ENCODE measurements at regions not wholly inside any gene's neighbourhood (a gene's known extent, or its start where the extent isn't known, plus 50 kb on each side); places are given as distances from the start of the nearest gene placed in this dataset.

DNA sequence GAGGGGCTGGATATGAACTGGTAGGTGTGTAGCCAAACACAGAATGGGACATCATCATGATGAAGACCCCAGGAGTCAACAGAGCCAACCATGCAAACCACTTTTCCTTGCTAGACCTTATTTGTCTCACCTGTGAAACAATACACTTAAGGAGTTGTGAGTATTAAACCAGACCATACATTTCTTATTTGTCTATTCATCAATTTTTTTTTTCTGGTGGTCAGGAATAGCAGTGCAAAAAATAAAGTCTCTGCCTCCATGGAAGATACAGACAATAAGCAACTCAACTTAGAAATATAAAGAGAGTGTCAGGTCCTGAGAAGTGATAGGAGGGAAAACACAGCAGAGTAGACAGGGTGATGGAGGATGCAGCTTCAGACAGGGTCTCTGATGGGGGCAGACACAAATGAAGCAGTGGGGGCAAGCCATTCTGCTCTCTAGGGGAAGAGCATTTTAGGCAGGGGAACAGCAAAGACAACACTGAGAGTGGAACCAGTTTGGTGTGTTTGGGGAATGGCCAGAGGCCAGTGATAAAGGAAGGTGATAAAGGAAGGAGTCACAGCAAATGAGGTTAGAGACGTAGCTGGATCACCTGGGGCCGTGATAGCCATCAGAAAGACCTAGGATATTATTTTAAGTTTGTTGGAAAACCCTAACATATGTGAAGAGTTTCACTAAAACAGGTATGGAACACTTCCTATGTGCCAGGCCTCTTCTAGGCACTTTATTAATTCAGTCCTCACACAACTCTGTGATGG, 256.2 kb downstream of the MAN2A1 start:
- no peak for DNase-seq

DNA sequence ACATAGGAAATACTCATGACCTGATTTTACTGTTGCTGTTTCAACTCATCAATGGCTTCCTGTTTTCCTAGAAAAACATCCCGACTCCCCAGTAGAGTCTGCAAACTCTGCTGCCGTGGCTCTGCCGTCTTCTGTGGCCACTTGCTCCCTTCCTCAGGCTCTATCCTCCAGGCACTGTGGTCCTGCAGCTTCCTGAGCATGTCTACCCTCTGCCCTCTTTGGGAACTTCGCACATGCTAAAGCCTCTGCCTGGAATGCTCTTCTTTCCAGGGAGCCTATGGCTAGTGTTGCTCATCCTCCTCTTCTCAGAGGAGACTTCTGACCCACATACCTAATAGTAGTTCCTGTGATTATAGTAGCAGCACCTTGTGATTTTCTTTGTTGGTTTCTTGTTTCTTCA, 256.9 kb downstream of the MAN2A1 start:
- DNase-seq: no peak

DNA sequence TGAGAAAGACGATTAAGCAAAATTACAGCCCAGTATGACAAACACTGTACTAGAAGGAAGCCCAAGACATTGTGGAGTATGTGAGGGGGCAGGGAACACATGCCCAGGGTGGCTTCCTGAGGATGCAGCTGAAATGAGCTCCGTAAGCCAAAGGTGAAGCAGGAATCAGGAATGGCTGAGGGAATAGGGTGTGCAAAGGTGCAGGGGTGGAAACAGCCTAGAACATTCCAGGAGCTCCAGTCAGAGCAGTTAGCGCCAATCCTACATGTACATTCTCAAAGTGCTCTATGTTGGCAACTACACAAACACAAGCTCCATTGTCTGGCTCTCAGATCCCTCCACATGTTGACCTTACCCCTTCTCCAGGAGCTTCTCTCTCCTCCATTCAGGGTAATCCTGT, 257.9 kb downstream of the MAN2A1 start:
- no peak for DNase-seq

DNA sequence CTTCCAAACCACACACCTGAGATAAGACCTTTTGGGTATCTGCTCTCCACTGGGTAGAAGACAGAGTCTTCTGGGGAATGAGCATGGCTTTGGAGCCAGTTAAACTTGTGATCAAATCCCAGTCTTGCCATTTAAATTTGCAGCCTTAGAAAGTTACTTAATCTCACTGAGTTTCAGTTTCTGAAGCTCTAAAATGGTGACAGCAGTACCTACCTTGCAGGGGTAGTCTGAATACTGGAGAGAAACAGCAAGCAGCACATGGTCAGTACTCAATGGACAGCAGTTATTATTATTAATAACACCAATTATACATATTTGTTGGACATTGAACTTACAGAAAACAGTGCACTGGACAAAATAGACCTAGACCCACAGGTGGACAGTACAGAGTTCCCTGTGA, 260.9 kb downstream of the MAN2A1 start:
- no peak for DNase-seq

DNA sequence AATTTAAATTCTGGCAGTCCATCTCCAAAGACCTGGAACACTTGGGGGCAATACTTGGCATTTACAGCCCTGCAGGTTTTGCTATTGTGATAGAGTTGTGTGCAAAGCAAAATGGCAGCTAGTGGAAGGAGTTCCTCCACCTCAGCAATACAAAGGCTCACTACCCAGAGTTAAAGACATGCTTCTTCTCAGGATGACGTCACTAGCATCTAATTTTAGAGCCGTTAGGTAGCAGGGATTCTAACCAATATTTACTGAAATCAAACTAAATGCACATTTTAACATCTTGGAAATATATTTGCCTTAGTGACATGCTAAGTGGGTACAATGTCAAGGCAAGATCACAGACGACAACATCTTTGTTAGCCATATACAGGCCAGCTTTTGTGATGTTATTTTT, 261.6 kb downstream of the MAN2A1 start:
- no peak for DNase-seq

DNA sequence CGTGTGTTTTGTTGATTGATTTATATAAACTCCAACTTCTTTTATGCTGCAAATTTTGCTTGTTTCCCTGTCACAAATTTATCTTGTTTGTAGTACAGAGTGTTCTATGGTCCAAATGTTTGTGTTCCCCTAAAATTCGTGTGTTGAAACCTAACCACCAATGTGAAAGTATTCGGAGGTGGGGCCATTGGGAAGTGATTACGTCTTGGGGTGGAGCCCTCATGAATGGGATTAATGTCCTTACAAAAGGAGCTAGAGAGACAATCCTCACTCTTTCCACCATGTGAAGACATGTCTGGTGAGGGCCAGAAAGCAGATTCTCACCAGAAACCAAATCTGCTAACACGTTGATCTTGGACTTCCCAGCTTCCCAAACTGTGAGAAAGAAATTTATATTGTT, 262.0 kb downstream of the MAN2A1 start:
- DNase-seq: no peak

DNA sequence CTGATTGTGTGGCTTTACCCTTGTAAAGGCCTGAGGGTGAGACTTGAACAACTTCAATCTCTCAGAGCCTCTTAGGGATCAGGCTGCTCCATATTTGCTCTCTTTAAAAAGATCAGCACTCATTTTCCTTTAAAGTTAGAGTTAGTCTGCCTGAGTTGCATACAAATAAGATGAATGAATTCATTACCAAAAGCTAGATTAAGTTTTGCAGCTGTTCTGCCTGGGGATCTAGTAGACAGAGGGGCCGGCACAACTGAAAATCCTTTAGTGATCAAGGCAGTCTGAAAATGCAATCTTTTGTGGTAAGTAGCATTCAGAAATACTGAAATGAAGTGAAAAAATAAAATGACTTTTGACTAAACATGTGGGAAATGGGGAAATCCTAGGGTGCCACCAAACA, 264.0 kb downstream of the MAN2A1 start:
- no peak for DNase-seq

DNA sequence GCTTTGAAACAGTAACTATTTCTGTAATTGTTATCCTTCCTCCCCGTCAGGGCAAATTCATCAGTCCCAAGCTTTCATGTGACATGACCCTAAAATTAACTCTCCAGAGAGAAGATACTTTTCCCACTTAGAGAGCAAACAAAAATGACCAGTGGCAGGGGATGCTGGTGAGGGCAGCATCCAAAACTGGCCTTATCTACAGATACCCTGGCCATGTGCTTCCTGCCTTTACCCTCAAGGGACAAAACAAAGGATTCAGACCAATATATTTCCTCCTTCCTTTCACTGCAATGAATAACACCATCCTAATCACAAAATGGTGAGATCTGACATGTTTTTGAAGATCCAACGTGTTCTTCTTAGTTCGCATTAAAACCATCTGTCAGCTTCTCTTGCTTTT, 267.2 kb downstream of the MAN2A1 start:
- DNase-seq: no peak

DNA sequence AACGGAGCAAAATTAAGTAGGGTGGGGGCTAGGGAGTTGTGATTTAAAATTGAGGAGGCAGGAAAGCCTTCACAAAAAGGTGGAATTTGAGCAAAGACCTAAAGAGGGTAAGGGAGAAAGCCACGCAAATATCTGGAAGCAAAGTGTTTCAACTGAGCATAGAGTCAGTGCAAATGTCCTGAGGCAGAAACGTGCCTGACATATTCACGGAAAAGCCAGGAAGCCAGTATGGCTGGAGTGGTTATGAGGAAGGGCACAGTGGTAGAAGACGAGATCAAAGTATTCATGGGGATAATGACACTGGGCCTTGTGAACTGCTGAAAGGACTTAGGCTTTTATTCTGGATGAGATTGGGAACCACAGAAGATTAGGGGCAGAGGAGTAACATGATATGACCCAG, 268.4 kb downstream of the MAN2A1 start:
- DNase-seq: no peak

DNA sequence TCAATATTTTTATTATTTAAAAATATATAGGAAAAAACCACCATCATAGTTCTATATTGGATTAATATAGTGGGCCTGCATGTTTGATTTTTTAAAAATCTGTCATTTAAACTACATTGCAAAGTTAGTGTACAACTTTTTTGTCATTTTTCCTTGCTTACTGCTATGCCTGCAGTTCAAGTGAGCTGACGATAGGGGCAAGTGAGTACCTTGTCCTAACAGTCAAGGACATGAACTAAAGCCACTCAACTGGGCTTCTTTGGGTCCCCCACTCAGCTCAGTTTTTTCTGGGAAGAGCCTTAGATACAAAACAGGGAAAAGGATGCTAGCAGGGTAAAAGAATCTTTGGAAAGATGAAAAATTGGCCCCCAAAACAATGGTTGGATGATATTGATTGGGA, 269.9 kb downstream of the MAN2A1 start:
- no peak for DNase-seq

DNA sequence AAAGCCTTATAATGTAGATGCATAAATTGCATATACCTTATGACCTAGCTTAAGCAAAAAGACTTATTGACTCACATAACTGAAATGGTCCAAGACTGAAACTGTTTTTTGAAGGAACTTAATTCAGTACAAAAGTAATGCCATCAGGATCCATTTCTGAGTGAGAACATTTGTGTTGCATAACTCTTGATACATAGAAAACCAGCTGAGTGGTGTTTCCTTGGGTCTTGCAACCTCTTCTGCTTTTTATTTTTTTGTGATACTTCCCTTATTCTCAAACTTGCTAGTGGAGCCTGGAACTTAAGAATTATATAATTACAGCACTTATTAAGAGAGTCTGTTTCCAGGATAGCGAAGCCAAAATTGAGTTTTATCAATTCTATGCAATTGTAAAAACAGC, 272.0 kb downstream of the MAN2A1 start:
- no peak for DNase-seq

DNA sequence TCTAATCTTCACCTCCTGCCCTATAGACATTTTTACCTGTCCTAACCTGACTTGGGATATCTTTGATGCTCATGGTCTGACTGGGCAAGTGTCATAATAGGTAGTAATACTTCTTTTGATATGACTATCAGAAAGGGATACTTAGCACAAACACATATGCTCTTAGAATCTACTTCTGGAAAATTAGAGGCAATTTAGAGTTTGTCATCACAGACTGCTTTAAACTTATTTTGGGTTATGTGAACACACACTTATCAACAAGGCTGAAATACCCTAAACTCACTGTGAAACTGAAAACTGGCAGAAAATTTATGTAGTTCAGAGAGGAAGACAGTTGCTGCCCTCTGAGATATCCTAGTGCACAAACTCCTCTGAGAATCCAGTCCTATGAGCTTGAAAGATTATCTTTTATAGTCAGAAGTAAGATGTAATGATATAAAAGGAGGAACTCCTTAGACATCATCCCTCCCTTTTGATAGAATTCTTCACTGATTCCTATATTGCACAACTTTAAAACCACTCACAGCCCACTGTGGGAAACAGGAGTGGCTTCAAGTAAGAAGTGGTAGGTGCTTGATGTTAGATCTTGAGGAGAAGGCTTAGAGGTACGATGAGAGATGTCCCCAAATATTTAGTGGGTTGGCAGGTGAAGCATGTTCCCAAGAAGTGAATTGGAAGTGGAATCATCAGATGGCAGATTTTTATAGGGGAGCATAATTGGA, 273.3 kb downstream of the MAN2A1 start:
- DNase-seq: no peak

DNA sequence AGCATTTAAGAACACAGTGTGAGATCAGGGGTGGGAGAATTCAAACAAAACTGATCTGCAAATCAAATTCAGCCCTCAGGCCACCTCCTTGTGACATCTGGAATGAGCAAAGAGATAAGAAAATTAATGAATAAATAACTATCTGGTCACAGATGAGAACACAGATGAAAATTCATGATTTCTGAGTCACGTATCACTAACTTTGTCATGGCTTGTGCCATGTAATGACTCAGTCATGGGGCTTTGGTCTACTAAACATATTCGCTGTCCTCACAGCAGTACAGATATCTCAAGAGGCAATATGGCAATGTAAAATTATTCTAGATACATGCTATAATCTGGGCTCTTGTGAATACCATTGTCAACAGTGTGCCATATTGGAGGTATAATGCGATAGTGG, 274.4 kb downstream of the MAN2A1 start:
- no peak for DNase-seq

DNA sequence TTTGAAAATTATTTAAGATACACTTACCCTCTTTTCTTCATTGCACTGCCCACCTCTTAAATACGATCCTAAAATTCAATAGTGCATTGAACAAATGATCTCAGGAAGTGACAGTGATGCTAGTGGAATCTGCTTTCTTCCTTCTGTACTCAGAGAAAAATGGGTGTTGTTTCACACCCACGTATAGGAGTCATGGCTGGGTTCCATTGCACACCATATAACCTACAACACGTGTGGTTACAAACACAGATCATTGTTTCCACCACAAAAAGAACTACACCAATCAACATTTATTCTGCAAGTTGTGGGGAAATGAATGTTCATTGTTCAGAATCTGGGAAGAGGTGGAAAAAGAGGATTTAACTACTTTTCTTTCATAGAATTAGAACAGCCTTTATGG, 275.9 kb downstream of the MAN2A1 start:
- DNase-seq: no peak

DNA sequence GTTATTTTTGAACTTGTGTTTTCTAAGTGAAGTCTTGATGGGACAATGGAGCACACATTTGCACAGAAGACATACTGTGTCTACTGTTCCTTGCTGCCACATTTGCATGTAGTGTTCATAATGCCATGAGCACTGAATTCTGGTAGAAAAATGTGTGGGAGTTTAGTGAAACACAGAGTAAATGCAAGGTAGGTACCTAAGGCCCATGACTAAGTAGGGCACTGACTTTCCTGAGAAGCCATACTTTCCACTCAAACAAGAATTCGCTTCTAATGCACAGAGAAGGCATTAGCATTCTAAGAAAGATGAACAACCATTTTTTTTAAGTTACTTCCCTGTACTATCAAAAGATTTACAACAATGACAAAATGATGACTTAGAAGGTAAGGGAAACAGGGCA, 282.2 kb downstream of the MAN2A1 start:
- DNase-seq: no peak

DNA sequence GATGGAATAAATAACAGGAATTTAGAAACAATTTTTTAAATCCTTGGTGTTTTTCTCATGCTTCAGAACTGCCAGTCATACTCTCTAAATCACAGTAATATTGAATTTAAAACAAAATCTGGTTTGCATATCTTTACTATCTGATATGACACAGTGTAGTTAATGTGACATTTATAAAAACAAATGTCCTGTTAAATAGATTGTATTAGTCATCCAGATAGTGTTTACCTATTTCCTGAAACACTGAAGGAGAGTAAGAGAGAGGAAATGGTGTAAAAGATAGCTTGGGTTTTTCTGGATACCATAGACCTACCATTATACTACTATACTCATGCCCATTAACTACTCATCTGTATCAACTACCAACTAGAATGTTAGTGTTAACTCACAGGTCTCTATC, 292.3 kb downstream of the MAN2A1 start:
- DNase-seq: no peak

DNA sequence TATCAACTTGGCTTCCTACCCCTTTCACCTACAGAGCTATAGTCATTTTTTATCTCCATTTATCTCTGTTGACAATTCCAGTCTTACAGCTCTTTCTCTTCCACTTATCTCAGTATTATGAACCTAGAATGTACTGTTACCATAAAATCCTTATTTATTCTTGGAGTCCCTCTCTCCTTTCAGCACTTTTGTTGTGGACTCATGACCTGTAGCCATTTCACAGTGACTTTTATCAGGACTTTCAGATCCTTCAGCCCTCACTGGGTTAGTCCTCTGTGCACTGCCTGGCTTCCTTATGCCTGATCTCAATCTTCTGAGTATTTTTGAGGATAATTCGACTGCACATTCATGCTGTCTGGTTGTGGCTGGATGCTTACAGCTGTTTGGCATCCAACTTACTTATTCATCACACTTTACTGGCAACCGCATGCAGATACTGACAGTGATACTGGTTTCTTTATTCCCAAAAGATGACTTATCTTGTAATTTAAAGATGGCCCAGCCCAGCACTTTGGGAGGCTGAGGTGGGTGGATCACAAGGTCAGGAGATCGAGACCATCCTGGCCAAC, 293.3 kb downstream of the MAN2A1 start:
- DNase-seq: no peak

DNA sequence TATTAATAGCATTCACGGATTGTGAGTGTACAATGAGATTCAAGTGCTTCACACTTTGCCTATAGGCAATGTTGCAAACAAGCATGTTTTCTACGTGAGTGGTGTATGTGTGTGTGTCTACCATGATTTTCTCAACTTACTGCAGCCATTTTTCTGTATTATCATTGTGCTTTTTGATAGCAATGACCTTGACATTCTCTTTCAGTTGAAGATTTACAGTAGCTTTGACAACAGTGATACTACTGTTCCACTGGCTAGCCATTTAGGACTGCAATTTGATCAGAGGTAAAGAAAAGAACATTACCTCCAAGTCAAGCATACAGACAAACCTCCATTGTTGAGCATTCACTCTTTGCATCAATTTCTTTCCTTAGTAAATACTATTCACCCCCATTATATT, 297.0 kb downstream of the MAN2A1 start:
- DNase-seq: no peak

DNA sequence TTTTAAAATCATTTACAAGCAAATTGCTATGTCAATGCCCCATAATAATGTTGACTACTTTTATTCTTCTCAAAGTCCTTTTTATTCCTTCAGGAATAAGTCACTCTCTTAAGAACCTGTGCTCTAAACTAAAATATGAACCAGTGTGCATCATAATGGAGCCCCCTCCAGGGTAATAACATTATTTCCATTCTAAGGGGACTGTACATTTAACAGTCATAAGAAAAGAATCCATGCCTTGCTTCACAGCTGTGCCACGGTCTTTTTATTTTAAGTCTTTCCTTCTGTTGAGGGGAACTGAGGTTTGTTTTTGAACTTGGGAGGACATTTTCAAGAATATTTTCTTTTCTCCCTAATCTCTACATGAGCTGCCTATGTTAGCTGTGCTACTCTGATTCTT, 297.6 kb downstream of the MAN2A1 start:
- DNase-seq: no peak

DNA sequence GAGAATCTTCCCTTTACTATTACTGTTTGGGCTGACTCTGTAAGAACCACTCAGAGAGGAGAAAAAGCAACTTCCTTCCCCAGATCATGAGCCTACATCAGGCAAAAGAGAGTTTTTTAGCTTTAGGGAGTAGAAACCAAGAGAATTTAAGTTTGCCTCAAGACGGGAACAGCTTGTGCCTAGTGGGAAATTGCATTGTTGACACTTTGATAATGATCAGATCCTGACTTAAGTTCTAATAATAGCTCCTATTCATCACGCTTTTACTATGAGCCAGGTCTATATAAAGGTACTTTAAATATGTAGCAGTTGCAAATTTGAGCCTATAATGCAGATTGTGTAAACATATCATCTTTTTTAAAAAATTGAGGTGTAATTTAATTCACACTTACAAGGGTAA, 298.2 kb downstream of the MAN2A1 start:
- no peak for DNase-seq

DNA sequence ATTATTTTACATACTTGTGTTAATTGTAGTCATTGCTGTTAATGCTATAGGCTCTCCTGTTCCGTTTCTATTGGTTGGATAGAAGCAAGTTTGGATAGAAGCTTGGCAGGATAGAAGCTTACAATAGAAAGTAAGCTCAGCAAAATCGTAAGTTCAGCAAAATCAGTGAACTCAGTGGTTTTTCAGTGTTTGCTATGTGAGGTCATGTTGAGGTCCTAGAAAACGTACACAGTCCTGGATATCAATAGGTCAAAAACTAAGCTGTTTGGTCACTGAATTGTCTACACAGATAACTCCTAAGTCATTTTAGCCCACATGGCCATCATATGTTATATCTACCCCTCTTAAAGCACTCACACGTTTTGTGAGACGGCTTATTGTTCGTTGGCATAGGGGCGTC, 299.4 kb downstream of the MAN2A1 start:
- no peak for DNase-seq

DNA sequence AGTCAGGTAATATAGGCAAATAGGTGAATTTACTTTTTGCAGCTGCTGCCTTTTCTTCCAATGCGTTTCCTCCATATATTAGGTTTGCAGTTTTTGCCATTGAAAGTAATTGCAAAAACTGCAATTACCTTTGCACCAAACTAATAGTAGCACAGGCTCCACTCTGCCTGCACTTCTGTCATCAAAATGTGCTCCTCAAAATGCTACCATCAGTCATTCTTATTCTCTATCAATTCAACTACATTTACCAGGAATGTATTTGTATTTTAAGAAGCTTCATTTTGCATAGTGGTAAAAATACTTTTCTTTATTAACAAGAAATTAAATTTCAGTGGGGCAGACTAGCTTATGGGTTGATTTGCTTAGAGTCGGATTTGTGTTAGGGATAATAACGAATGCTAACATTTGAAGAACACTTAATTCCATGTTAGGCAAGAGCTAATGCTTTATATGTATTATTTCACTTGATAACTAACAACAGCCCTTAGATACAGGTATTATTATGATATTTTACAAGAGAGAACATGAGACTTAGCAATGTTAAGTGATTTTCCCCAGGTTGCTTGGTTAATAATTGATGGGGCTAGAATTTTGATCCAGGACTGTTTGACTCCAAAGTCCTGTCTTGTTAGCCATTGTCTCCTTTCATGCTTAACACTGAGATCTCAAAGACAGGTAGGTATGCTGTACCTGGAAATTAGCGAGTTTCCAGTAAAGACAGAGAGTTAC, 300.4 kb downstream of the MAN2A1 start:
- DNase-seq: no peak

DNA sequence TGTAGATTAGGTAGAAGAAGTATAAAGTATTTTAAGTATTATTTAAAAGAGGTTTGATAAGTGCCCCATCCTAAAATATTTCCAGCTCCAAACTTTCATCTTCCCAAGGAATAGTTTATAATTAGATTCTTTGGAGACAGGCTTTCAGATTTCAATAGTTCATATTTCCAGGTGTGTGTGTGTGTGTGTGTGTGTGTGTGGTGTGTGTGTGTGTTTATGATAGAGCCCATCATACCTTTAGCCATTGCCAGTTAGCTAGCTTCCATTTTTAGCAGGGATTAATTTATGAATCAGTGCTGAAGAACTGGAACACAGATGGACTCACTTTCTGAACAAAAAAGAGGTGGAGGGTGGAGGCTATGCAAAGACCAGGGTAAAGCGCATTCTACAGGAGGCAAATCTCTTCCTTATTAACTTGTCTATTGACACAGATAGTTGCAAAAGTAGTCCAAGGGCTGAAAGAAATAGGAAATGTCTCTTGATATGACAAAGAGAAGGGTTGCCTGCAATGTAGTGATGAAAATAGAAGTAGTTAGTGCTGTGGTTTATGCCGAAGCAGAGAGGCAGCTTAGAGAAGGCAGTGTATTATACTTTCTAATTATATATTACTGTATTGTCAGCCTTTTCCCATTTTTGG, 301.1 kb downstream of the MAN2A1 start:
- DNase-seq: no peak
